NOMO-1 treated with DMSO at 0.1 percent for 48 hours (cell line): ENCODE measurements at regions not wholly inside any gene's neighbourhood (a gene's known extent, or its start where the extent isn't known, plus 50 kb on each side); places are given as distances from the start of the nearest gene placed in this dataset.
"Not testable (repeated sequence)": the region's sequence is repeated elsewhere in the genome, so short reads cannot be mapped to it uniquely, and the experiment has no call there.

Experiments used
- DNase-seq: peaks from one replicate; lab custom pipeline; 2025; ENCODE audit not compliant: unreplicated experiment; lab: John Stamatoyannopoulos, UW

DNA sequence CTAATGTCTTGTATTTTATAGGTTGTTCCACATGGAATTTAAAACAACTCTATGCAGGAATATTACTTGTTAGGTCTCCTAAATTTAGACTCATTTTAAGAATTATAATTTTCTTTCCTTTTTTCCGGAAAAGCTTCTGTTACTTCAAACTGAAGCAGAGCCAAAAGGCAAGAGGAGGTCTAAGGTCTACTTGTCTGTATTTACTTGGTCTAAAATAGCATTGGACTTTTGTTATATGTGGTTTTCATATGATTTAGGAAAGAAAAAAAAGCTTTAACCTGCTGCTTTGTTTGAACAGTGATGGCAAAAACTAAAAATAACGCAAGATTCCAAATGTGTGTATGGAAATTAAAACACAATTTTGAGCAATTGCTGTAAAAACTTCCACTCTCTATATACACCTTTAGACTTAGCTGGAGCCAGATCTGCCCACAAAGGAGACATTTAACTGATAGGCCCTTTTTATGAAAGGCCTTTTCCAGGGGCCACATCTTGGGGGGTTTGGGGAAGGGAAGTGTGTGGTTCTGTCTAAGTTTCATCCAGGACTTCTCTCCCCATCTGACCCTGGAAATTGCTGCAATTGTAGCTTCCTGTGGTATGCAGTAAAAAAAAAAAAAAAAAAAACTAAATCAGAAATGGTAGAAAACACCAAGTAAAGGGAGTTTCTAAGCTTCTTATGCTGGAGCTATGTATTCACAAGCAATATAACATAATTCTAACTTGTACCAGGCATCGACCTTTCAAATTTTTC is 307.7 kb upstream of the MEF2C start:
- DNase-seq: no peak

DNA sequence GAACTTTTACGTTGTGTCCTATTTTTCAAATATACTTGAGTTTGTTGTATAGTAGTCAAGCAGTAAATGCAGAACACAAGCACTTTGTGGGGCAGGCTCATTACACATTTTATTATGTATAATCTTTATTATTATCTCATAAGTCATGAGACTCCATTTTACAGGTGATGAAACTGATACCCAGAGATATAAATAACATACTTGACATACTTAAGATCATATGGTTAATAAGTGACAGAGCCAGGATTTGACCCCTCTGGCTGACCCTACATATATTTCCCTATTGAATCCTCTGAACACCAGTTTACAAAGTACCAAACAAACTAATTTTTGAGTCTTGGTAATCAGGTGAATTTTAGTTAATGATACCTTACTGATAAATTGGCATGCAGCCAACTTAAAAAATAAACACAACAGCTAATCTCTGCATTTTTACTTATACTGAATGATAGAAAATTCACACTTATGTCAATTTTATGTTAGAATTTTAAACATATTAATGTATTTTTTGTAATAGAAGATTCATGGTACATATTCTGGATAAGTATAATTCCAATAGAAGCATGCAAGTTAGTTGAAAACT is 305.0 kb upstream of the MEF2C start:
- no peak for DNase-seq

DNA sequence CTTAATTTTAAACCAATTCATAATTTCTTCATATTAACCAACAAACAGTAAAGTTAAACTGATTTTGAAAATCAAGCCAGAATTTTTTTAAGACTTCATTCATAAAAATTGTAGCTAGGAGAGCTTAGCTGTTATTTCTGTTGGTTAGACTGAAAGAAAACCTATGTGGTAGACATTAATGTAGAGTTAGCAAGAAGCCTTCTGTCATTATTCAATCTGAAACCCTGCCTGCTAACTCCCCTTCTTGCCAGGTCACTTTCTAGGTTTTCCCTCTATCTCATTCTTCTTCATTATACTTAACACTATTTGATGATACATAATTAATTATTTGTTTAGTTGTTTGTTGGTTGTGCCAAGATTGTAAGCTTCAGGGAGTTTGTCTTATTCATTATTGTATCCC is 304.3 kb upstream of the MEF2C start:
- no peak for DNase-seq

DNA sequence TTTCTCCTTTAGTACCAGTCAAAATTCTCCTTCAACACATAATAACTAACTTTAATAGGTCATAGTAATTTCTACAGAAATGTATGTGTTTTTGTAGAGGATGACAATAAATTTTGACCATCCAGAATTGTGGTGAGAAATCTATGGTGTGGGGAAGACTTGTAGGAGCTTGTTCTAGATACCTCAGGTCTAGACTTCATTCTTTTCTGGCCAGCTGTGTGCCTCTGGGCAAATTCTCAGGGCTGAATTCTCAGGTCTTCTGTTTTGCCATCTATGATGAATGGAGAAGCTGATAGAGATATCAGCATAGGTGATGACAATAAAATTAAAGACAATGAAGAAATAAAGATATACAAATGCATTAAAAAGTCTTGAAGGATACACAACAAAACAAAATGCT is 298.6 kb upstream of the MEF2C start:
- DNase-seq: no peak

DNA sequence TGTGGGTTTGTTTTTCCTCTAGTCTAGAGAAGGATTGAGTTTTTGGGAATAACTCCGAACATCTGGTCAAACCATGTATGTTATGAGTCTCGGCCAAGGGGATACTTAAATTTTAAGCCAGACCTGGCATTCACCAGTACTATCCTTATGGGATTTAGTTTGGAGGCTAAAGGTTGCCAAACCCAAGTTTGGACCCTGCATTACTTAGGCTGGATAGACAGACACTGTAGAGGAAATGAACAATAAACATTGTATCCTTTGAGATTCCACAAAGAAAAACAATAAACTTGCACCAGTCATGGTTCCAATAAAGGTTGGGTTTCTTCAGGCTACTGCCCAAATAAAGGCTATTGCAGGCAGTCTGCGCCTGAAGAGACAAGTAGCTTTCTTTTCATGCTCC is 296.7 kb upstream of the MEF2C start:
- DNase-seq: no peak

DNA sequence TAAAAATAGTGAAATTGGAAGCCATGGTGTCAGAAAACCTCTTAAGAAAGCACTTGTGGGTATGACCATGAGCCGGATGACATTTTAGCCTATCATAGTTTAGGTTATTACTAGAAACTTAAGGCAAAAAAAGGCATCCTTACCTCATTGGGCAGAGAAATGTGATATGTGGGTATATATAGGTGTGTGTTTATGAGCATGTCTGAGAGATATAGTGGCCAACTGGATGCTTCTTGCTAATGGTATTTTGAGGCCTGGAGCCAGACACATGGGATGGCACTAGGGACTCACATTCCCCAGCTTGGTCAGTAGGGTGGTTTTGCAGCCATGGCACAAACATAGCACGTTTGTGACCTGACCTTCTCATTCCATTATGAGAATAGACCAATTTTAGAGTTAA is 295.6 kb upstream of the MEF2C start:
- no peak for DNase-seq

DNA sequence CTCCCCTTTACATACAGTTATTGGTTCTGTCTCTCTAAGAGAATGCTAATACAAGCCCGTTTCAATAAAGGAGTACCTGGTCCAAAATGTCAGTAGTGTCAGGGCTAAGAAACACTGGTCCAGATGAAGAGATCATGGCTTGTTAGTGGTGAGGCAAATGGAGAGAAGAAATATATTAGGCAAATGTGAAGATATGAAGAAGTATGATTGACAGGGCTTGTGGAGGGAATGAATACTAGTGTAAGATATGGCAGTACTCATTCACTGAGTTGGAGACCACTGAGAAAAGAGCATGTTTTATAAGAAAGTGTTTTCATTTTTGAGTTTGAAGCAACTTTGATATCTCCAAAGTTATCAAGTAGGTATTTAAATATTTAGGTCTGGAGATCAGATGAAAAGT is 290.5 kb upstream of the MEF2C start:
- DNase-seq: no peak

DNA sequence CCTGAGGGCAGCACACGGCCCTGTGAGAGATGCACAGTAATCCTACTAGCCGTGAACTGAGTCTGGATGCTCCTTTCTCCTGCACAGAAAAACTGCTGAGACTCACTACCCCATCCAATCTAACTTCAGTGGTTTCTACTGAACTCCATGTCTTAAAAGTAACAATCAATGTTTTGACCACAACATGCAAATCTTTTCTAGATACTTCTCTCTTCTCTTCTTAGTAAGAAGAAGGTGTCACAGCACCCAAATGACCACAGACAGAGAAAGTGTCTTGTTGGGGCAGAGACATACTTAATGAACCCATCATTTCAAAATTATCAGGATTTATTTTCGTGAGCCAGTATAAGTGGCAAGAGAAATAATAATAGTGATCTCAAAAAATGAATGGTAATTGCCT is 285.8 kb upstream of the MEF2C start:
- no peak for DNase-seq

DNA sequence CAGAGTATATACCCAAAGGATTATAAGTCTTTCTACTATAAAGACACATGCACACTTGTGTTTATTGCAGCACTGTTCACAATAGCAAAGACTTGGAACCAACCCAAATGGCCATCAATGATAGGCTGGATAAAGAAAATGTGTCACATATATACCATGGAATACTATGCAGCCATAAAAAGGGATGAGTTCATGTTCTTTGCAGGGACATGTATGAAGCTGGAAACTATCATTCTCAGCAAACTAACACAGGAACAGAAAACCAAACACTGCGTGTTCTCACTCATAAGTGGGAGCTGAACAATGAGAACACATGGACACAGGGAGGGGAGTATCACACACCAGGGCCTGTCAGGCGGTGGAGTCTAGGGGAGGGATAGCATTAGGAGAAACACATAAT is 281.7 kb upstream of the MEF2C start:
- DNase-seq: not testable (repeated sequence)

DNA sequence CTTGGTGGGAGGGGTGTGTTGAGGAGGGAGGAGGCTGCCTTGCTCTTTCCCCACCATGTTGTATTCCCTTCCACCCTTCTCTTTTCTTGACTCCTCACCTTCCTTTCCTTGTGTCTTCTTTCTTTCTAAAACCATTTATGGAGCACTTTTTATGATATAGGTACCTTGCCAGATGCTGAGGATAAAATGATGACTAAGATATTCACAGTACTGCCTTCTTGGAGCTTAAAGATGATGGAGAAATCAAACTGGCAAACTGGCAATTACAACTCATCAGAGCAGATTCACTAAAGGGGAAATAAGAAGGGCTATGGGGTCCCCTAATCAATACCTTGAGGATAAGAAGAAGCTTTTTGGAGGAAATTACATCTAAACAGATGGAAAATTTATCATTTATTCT is 273.2 kb upstream of the MEF2C start:
- no peak for DNase-seq

DNA sequence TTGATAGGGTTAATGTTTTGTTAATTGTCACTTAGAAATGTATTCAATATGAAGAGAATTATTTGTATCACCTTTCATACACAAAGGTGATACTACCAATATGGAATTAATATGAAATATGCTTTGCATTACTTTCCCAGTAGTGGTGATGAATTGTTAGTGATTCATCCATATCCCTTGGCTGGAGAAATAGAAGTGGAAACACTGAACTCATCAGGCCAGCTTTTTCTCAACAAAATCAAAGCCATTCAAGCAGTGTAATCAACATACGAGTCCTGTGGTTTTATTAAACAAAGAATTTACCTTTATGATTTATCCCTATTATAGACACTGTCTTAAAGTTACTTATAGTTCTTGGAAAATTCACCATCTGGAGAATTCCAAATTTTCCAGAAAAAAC is 264.0 kb upstream of the MEF2C start:
- no peak for DNase-seq

DNA sequence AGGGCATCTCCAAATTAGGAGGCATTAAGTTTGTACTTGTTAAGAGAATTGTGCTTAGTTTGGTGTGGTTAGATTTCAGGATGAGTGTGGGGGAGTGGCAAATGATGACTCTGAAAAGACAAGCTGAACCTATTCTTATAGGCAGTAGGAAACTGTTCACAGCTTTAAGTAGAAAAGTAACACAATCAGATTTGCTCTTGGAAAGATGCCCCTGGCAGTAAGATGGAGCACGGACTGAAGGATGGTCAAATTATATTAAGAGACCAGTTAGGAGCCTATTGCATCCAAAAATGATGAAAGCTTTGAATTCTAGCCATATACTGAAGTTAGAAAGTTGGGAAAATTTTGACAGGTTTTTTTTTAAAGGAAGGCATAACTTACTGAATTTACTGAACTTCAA is 254.2 kb upstream of the MEF2C start:
- DNase-seq: no peak

DNA sequence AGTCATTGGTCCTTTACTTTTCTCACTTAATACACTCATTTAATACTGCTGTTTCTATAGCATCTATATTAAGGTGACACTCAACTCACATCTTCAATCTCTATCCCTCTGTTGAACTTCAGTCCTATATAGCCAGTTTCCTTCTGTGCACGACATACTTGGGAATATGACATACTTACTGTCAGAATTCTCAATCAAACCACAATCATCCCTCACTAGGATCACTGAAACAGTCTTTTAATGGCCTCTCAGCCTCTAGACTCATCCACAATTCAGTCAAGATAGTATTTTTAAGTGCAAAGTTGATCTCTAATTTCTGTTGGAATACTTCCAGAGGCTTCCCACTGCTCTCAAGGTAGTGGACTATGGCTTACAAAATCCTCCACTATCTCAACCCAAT is 251.0 kb upstream of the MEF2C start:
- DNase-seq: no peak

DNA sequence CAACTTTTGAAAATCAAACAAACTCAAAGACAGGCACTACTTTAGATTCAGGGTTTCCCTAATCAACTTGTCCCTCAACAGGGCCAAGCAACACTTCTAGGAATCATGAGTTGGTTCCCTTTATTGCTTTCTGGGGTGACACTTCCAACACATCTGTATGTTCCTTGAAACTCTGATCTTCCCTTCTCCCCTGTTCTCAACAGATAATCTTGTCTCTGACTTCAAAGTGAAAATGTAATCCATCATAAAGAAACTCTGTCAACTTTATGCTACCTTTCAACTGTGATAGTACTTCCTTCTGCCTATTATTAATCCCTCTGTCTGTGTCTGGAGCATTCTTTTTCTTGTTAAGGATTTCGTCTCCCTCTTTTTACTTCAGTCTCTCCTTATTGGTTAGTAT is 250.1 kb upstream of the MEF2C start:
- no peak for DNase-seq

DNA sequence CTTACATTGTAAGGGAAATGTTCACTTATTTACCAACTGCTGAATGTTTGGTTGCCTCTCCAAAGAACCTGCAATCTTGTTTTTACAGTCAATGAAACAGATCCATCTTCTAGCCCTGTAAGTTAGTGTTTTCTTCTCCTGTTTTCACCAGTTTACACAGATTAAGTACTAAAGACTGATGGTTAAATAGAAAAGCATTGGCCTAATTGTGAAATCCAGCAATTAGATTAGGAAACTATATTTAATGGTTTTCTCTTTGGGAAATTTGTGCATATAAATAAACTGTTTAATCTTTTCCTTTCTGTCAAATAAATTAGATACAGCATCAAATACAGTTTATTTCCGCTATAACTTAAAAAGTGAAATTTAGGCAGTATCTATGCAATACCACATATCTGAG is 247.9 kb upstream of the MEF2C start:
- DNase-seq: no peak

DNA sequence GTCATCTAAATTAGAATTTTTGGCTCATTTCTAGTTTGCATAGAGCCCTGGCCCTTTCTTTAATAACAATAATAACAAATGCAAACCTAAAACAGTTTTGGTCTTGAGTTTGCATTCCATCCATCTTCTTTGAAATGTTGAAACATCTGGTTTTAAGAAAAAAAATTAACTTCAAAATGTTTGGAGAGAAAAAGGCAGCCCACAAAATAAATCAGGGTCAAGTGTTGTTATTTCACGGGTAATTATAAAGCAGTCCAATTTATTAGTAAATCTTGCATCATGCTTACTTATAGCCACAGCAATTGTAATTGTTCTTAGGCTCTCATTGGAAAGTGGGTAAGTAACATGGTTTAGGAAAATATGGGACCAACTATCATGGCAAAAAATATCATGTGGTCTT is 247.0 kb upstream of the MEF2C start:
- DNase-seq: no peak

DNA sequence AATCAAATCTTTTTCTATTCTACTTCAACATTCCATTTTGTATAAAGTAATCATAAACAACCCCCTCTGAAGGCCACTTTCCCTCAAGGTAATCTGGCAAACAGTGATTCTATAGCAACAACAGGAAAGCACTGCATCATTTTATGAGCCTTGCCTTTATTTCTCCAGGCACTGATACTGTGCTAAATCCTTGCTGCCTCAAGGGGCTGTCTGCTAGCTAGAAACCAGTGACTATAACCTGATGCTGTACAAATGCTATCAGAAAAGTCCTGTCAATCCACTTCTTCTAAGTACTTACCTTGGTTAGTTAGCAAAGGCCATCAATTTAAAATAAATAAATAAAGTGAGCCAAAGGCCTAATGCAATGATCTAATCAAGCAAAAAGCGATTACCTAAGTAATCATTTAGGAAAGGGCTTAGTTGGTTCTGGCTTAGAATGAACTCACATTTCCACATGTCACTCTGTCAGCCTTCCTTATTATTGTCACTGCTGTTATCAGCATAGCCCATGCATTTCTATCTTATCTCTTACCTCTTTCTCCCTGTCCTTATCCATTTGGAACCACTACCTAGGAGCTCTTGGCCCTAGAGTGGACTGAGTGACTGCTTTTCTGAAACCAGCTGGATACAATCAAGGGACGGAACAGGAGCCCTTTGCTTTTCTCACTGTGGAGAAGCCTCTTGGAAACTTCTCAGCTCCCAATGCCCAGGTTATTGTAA is 246.1 kb upstream of the MEF2C start:
- no peak for DNase-seq

DNA sequence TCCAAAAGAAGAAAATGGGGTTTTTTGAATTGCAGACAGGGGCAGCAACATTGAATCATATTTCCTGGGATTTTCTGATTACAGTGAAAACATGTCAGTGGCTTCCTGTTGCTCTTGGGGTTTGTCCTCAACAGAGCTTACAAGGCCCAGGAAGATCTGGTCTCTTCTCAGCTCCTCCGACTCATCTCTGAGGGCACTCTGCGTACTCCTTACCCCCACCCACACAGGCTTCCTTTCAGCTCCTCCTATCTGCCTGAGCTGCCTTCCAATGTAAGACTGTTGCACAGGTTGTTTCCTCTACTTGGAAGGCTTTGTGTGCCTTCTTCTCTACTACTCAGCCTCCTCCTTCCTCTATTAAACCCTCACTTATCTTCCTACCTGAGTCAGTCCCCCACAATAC is 245.1 kb upstream of the MEF2C start:
- no peak for DNase-seq

DNA sequence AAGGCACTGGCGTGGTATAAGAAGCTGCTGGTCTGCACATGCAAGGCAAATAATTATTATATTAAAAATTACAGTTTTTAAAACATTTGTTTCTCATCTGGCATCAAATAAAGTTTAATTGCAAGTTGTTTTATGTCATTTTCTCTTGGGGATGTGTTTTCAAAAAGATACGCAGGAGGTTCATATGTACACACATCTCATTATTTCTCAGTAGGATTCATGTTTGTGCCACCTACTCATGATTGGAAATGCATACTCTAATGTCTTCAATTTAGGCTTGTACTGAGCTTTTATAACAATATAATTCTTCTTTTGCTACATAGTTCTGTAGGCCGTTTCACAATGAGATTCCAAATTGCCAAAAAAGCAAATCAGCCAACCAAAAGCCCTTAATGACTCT is 244.2 kb upstream of the MEF2C start:
- no peak for DNase-seq

DNA sequence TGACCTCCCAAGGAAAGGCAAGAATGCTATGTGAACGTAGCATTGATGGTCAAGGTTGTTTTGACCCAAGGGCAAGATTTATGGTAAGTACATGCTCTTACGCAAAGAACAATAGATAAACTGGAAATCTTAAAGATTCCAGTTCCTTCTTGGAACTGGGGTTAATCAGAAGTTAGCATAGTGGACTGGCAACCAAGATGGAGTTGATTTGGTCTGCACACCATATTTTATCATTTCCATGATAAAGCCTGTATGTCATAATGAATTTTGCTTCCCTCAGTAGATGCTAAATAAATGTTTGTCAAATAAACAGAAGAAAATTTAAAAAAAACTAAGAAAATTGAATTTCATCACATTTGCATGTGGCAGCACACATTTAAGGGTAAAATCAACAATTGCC is 242.4 kb upstream of the MEF2C start:
- DNase-seq: no peak

DNA sequence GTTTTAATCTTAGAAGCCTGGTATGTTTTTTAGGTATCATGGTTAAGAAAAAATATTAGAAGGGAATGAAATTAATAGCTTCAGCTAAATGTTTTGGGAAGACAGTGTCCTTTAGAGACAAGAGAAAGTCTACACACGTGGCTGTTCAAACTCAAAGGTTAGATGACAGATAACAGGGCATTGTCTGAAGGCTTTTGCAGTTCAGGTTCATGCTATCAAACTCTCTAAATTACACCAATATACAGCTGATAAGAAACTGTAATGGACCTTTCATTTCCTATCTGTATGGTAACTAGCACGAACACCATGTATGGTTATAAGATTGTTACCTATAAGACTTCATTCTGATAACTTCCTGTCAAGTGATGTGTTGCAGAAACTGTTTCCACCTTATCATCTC is 240.6 kb upstream of the MEF2C start:
- no peak for DNase-seq

DNA sequence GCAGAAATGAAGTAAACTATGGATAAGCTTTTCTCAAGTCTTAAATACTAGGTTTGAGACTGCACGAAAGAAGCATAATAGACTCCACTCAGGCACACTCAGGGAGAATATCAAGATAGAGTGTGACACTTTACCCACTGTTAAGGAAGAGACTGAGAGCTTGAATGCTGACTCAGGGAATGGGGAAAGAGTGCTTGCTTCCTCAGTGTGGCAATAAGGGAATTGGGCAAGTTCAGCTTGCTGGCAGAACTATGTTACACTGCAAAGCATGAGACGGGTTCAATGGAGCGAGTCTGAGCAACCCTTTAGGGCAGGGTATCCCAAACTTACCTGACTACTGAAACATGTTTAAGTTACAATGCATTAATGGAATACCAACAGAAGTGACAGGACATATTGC is 237.7 kb upstream of the MEF2C start:
- DNase-seq: peak; percentile 78
